A549 (cell line): ENCODE measurements at regions not wholly inside any gene's neighbourhood (a gene's known extent, or its start where the extent isn't known, plus 50 kb on each side); places are given as distances from the start of the nearest gene placed in this dataset.

ENCODE experiments used
- CHD2 ChIP-seq: fragments of 150-350 bp; IDR thresholded peaks from 2 replicates; pipeline ENCODE4 v1.6.1; 2014; ENCODE audit warnings: low read length; ENCODE audit not compliant: partially characterized antibody
- CTCF ChIP-seq: fragments of >200 bp; sonication (Bioruptor Twin); formaldehyde crosslinking; IDR thresholded peaks from 3 replicates; pipeline ENCODE4 v1.5.1; 2016
- TP53 ChIP-seq: fragments of 250-450 bp; sonication (Bioruptor Pico); IDR thresholded peaks from 2 replicates; pipeline ENCODE4 v1.5.0; 2021; ENCODE audit warnings: mild to moderate bottlenecking, moderate library complexity

DNA sequence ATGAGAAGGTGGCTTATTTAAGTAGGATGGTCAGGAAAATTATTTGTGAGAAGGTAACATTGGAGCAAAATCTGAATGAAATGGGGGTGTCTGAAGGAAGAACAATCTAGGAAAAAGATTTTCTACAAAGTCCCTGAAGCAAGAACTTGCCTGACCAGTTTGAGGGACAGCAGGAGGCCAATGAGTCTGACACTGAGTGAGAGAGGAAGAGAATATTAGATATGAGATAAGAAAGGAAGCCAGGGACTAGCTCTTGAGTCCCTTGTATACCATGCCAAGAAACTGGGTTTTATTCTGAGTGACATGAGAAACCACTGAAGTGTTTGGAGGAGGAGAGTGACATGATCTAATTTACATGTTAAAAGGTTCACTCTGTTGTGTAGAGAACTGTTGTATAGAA, 1478.9 kb downstream of the RPA4 start:
- no peak for TF ChIP-seq CHD2
- no peak for TF ChIP-seq CTCF
- TF ChIP-seq TP53 (CRISPR knock-in tag): no peak
